ENCODE measurements at regions not wholly inside any gene's neighbourhood (a gene's known extent, or its start where the extent isn't known, plus 50 kb on each side); places are given as distances from the start of the nearest gene placed in this dataset.

GRCh38 chr2:155190342-155190741 lies 491.8 kb downstream of the KCNJ3 start:
- no peaks in the 10 kb centered on the region for H3K36me3 ChIP-seq (ENCODE audit: control insufficient read depth, insufficient read depth, low read length)
- no peaks in the 10 kb centered on the region for H3K27me3 ChIP-seq (ENCODE audit: control insufficient read depth, insufficient read depth, low read length)
- H3K9me3 ChIP-seq (ENCODE audit: control insufficient read depth, insufficient read depth, low read depth, low read length): no peaks in the 10 kb centered on the region
- H3K4me1 ChIP-seq (ENCODE audit: control insufficient read depth, insufficient read depth, low read length): peaks cover 8% of the 10 kb centered on the region; the same call in 1 of the 2 replicates
- no peak overlapping the region for H3K4me3 ChIP-seq (ENCODE audit: low read depth, low read length)
- H3K27ac ChIP-seq (ENCODE audit: low read depth, low read length): no peak overlapping the region
- H3K9ac ChIP-seq (ENCODE audit: low read length): no peak overlapping the region

- Histone ChIP-seq H3K27me3 (ENCODE audit: control insufficient read depth, insufficient read depth, low read length) (no peaks in the 10 kb centered on the region), H3K9me3 (ENCODE audit: control insufficient read depth, insufficient read depth, low read depth, low read length) (no peaks in the 10 kb centered on the region), H3K27ac (ENCODE audit: low read depth, low read length) (no peak overlapping the region), H3K4me1 (ENCODE audit: control insufficient read depth, insufficient read depth, low read length) (no peaks in the 10 kb centered on the region), H3K4me3 (ENCODE audit: low read depth, low read length) (no peak overlapping the region), H3K9ac (ENCODE audit: low read length) (no peak overlapping the region), H3K36me3 (ENCODE audit: control insufficient read depth, insufficient read depth, low read length) (no peaks in the 10 kb centered on the region)
These were observed 480.4 kb downstream of the KCNJ3 start for GRCh38 chr2:155178921-155179320.

GRCh38 chr2:155176345-155176744 lies 477.9 kb downstream of the KCNJ3 start:
- Histone ChIP-seq H3K27me3 (ENCODE audit: control insufficient read depth, insufficient read depth, low read length) (no peaks in the 10 kb centered on the region), H3K4me1 (ENCODE audit: control insufficient read depth, insufficient read depth, low read length) (no peaks in the 10 kb centered on the region), H3K9ac (ENCODE audit: low read length) (no peak overlapping the region), H3K4me3 (ENCODE audit: low read depth, low read length) (no peak overlapping the region), H3K9me3 (ENCODE audit: control insufficient read depth, insufficient read depth, low read depth, low read length) (no peaks in the 10 kb centered on the region), H3K36me3 (ENCODE audit: control insufficient read depth, insufficient read depth, low read length) (no peaks in the 10 kb centered on the region), H3K27ac (ENCODE audit: low read depth, low read length) (no peak overlapping the region)

GRCh38 chr2:155169317-155169716 lies 470.8 kb downstream of the KCNJ3 start:
- no peak overlapping the region for H3K9ac ChIP-seq (ENCODE audit: low read length)

GRCh38 chr2:155162494-155162893 lies 464.0 kb downstream of the KCNJ3 start:
- no peaks in the 10 kb centered on the region for H3K9me3 ChIP-seq (ENCODE audit: control insufficient read depth, insufficient read depth, low read depth, low read length)
- H3K4me1 ChIP-seq (ENCODE audit: control insufficient read depth, insufficient read depth, low read length): no peaks in the 10 kb centered on the region
- H3K27ac ChIP-seq (ENCODE audit: low read depth, low read length): no peak overlapping the region
- H3K36me3 ChIP-seq (ENCODE audit: control insufficient read depth, insufficient read depth, low read length): no peaks in the 10 kb centered on the region
- no peak overlapping the region for H3K4me3 ChIP-seq (ENCODE audit: low read depth, low read length)
- no peaks in the 10 kb centered on the region for H3K27me3 ChIP-seq (ENCODE audit: control insufficient read depth, insufficient read depth, low read length)
- H3K9ac ChIP-seq (ENCODE audit: low read length): no peak overlapping the region

More at GRCh38 chr2:155169317-155169716, 470.8 kb downstream of the KCNJ3 start:
- no peaks in the 10 kb centered on the region for H3K4me1 ChIP-seq (ENCODE audit: control insufficient read depth, insufficient read depth, low read length)
- no peak overlapping the region for H3K4me3 ChIP-seq (ENCODE audit: low read depth, low read length)
- H3K36me3 ChIP-seq (ENCODE audit: control insufficient read depth, insufficient read depth, low read length): no peaks in the 10 kb centered on the region
- H3K27me3 ChIP-seq (ENCODE audit: control insufficient read depth, insufficient read depth, low read length): no peaks in the 10 kb centered on the region
- H3K27ac ChIP-seq (ENCODE audit: low read depth, low read length): no peak overlapping the region
- H3K9me3 ChIP-seq (ENCODE audit: control insufficient read depth, insufficient read depth, low read depth, low read length): no peaks in the 10 kb centered on the region

GRCh38 chr2:155161314-155161713 lies 462.8 kb downstream of the KCNJ3 start:
- Histone ChIP-seq H3K27me3 (ENCODE audit: control insufficient read depth, insufficient read depth, low read length) (no peaks in the 10 kb centered on the region), H3K4me1 (ENCODE audit: control insufficient read depth, insufficient read depth, low read length) (no peaks in the 10 kb centered on the region), H3K36me3 (ENCODE audit: control insufficient read depth, insufficient read depth, low read length) (no peaks in the 10 kb centered on the region), H3K4me3 (ENCODE audit: low read depth, low read length) (no peak overlapping the region), H3K9ac (ENCODE audit: low read length) (no peak overlapping the region), H3K9me3 (ENCODE audit: control insufficient read depth, insufficient read depth, low read depth, low read length) (no peaks in the 10 kb centered on the region), H3K27ac (ENCODE audit: low read depth, low read length) (no peak overlapping the region)

GRCh38 chr2:155157711-155158110 lies 459.2 kb downstream of the KCNJ3 start:
- Histone ChIP-seq H3K36me3 (ENCODE audit: control insufficient read depth, insufficient read depth, low read length) (no peaks in the 10 kb centered on the region), H3K9me3 (ENCODE audit: control insufficient read depth, insufficient read depth, low read depth, low read length) (no peaks in the 10 kb centered on the region), H3K27ac (ENCODE audit: low read depth, low read length) (no peak overlapping the region), H3K9ac (ENCODE audit: low read length) (no peak overlapping the region), H3K4me1 (ENCODE audit: control insufficient read depth, insufficient read depth, low read length) (peaks cover 3% of the 10 kb centered on the region; the same call in 1 of the 2 replicates), H3K27me3 (ENCODE audit: control insufficient read depth, insufficient read depth, low read length) (no peaks in the 10 kb centered on the region), H3K4me3 (ENCODE audit: low read depth, low read length) (no peak overlapping the region)

- Histone ChIP-seq H3K36me3 (ENCODE audit: control insufficient read depth, insufficient read depth, low read length) (no peaks in the 10 kb centered on the region), H3K9ac (ENCODE audit: low read length) (no peak overlapping the region), H3K27me3 (ENCODE audit: control insufficient read depth, insufficient read depth, low read length) (no peaks in the 10 kb centered on the region), H3K27ac (ENCODE audit: low read depth, low read length) (no peak overlapping the region), H3K4me1 (ENCODE audit: control insufficient read depth, insufficient read depth, low read length) (peaks cover 3% of the 10 kb centered on the region; the same call in 1 of the 2 replicates), H3K4me3 (ENCODE audit: low read depth, low read length) (no peak overlapping the region), H3K9me3 (ENCODE audit: control insufficient read depth, insufficient read depth, low read depth, low read length) (no peaks in the 10 kb centered on the region)
These were observed 458.6 kb downstream of the KCNJ3 start for GRCh38 chr2:155157065-155157464.

- H3K4me3 ChIP-seq (ENCODE audit: low read depth, low read length): no peak overlapping the region
- peaks cover 3% of the 10 kb centered on the region; the same call in 1 of the 2 replicates for H3K4me1 ChIP-seq (ENCODE audit: control insufficient read depth, insufficient read depth, low read length)
- H3K9ac ChIP-seq (ENCODE audit: low read length): no peak overlapping the region
- H3K9me3 ChIP-seq (ENCODE audit: control insufficient read depth, insufficient read depth, low read depth, low read length): no peaks in the 10 kb centered on the region
- no peaks in the 10 kb centered on the region for H3K36me3 ChIP-seq (ENCODE audit: control insufficient read depth, insufficient read depth, low read length)
- no peak overlapping the region for H3K27ac ChIP-seq (ENCODE audit: low read depth, low read length)
- H3K27me3 ChIP-seq (ENCODE audit: control insufficient read depth, insufficient read depth, low read length): no peaks in the 10 kb centered on the region
These were observed 453.4 kb downstream of the KCNJ3 start for GRCh38 chr2:155151945-155152344.

- no peak overlapping the region for H3K4me3 ChIP-seq (ENCODE audit: low read depth, low read length)
- no peaks in the 10 kb centered on the region for H3K36me3 ChIP-seq (ENCODE audit: control insufficient read depth, insufficient read depth, low read length)
- no peaks in the 10 kb centered on the region for H3K27me3 ChIP-seq (ENCODE audit: control insufficient read depth, insufficient read depth, low read length)
- no peak overlapping the region for H3K27ac ChIP-seq (ENCODE audit: low read depth, low read length)
- H3K4me1 ChIP-seq (ENCODE audit: control insufficient read depth, insufficient read depth, low read length): peaks cover 3% of the 10 kb centered on the region; the same call in 1 of the 2 replicates
- no peak overlapping the region for H3K9ac ChIP-seq (ENCODE audit: low read length)
- H3K9me3 ChIP-seq (ENCODE audit: control insufficient read depth, insufficient read depth, low read depth, low read length): no peaks in the 10 kb centered on the region
These were observed 453.0 kb downstream of the KCNJ3 start for GRCh38 chr2:155151472-155151871.

GRCh38 chr2:155145758-155146229 lies 447.3 kb downstream of the KCNJ3 start:
- no peaks in the 10 kb centered on the region for H3K9me3 ChIP-seq (ENCODE audit: control insufficient read depth, insufficient read depth, low read depth, low read length)
- no peak overlapping the region for H3K4me3 ChIP-seq (ENCODE audit: low read depth, low read length)
- no peaks in the 10 kb centered on the region for H3K36me3 ChIP-seq (ENCODE audit: control insufficient read depth, insufficient read depth, low read length)
- H3K27ac ChIP-seq (ENCODE audit: low read depth, low read length): no peak overlapping the region
- no peaks in the 10 kb centered on the region for H3K4me1 ChIP-seq (ENCODE audit: control insufficient read depth, insufficient read depth, low read length)
- no peaks in the 10 kb centered on the region for H3K27me3 ChIP-seq (ENCODE audit: control insufficient read depth, insufficient read depth, low read length)
- no peak overlapping the region for H3K9ac ChIP-seq (ENCODE audit: low read length)

GRCh38 chr2:155141418-155141817 lies 442.9 kb downstream of the KCNJ3 start:
- no peaks in the 10 kb centered on the region for H3K4me1 ChIP-seq (ENCODE audit: control insufficient read depth, insufficient read depth, low read length)

More at GRCh38 chr2:155141418-155141817, 442.9 kb downstream of the KCNJ3 start:
- H3K27ac ChIP-seq (ENCODE audit: low read depth, low read length): no peak overlapping the region
- no peaks in the 10 kb centered on the region for H3K27me3 ChIP-seq (ENCODE audit: control insufficient read depth, insufficient read depth, low read length)
- no peaks in the 10 kb centered on the region for H3K36me3 ChIP-seq (ENCODE audit: control insufficient read depth, insufficient read depth, low read length)
- no peak overlapping the region for H3K9ac ChIP-seq (ENCODE audit: low read length)
- no peak overlapping the region for H3K4me3 ChIP-seq (ENCODE audit: low read depth, low read length)
- H3K9me3 ChIP-seq (ENCODE audit: control insufficient read depth, insufficient read depth, low read depth, low read length): no peaks in the 10 kb centered on the region
